ENCODE measurements at regions not wholly inside any gene's neighbourhood (a gene's known extent, or its start where the extent isn't known, plus 50 kb on each side); places are given as distances from the start of the nearest gene placed in this dataset.

- H3K9ac ChIP-seq (ENCODE audit: low read length in 3 of 3), result no peak overlapping the region
- FAIRE-seq (no peak), DNase-seq (no peak)
- H3K27me3 ChIP-seq (ENCODE audit: control insufficient read depth, insufficient read depth, low read length), result no peaks in the 10 kb centered on the region
- no peaks in the 10 kb centered on the region for H3K9me3 ChIP-seq (ENCODE audit: control insufficient read depth in 2 of 3, insufficient read depth in 1 of 3, low read length in 3 of 3)
- H3K36me3 ChIP-seq (ENCODE audit: control insufficient read depth in 2 of 3, insufficient read depth in 3 of 3, low read length in 3 of 3), result no peaks in the 10 kb centered on the region
- TF ChIP-seq CTCF (IDR thresholded peaks at IDR 0.05; ENCODE audit: borderline replicate concordance, extremely low read depth, insufficient read depth), result no peak
- H3K4me1 ChIP-seq (ENCODE audit: control insufficient read depth in 2 of 3, insufficient read depth in 2 of 3, low read depth in 1 of 3, low read length in 3 of 3), result peaks cover 0 to 3% (median under 1%) of the 10 kb centered on the region in 3 donors
- no peak overlapping the region for H3K27ac ChIP-seq (ENCODE audit: low read depth in 2 of 2, low read length in 2 of 2)
- intact Hi-C loops (cut with DNase I), result no loop called here
- H3K4me3 ChIP-seq (ENCODE audit: low read length in 3 of 3), result no peak overlapping the region
These were observed 153.0 kb upstream of the FAM20A start for GRCh38 chr17:68753985-68754769.

GRCh38 chr17:68750208-68750562 is 149.0 kb upstream of the FAM20A start:
- Histone ChIP-seq H3K36me3 (ENCODE audit: control insufficient read depth in 2 of 3, insufficient read depth in 3 of 3, low read length in 3 of 3) (no peaks in the 10 kb centered on the region), H3K27ac (ENCODE audit: low read depth in 2 of 2, low read length in 2 of 2) (no peak overlapping the region), H3K9ac (ENCODE audit: low read length in 3 of 3) (no peak overlapping the region), H3K4me1 (ENCODE audit: control insufficient read depth in 2 of 3, insufficient read depth in 2 of 3, low read depth in 1 of 3, low read length in 3 of 3) (no peaks in the 10 kb centered on the region), H3K27me3 (ENCODE audit: control insufficient read depth, insufficient read depth, low read length) (no peaks in the 10 kb centered on the region), H3K4me3 (ENCODE audit: low read length in 3 of 3) (no peak overlapping the region), H3K9me3 (ENCODE audit: control insufficient read depth in 2 of 3, insufficient read depth in 1 of 3, low read length in 3 of 3) (peaks cover 0 to 3% (median 0%) of the 10 kb centered on the region in 3 donors)
- DNase-seq, result no peak
- no peak for FAIRE-seq
- intact Hi-C loops (cut with DNase I), result no loop called here
- TF ChIP-seq CTCF (IDR thresholded peaks at IDR 0.05; ENCODE audit: borderline replicate concordance, extremely low read depth, insufficient read depth), result no peak

GRCh38 chr17:68749349-68750207 is 148.4 kb upstream of the FAM20A start:
- no peak overlapping the region for H3K27ac ChIP-seq (ENCODE audit: low read depth in 2 of 2, low read length in 2 of 2)

More at GRCh38 chr17:68749349-68750207, 148.4 kb upstream of the FAM20A start:
- H3K9me3 ChIP-seq (ENCODE audit: control insufficient read depth in 2 of 3, insufficient read depth in 1 of 3, low read length in 3 of 3), result peaks cover 0 to 8% (median 0%) of the 10 kb centered on the region in 3 donors
- intact Hi-C loops (cut with DNase I), result no loop called here
- FAIRE-seq (no peak), DNase-seq (peak in 1 of 5 donors; percentile 34)
- H3K9ac ChIP-seq (ENCODE audit: low read length in 3 of 3), result no peak overlapping the region
- no peaks in the 10 kb centered on the region for H3K36me3 ChIP-seq (ENCODE audit: control insufficient read depth in 2 of 3, insufficient read depth in 3 of 3, low read length in 3 of 3)
- no peaks in the 10 kb centered on the region for H3K4me1 ChIP-seq (ENCODE audit: control insufficient read depth in 2 of 3, insufficient read depth in 2 of 3, low read depth in 1 of 3, low read length in 3 of 3)
- H3K4me3 ChIP-seq (ENCODE audit: low read length in 3 of 3), result no peak overlapping the region
- TF ChIP-seq CTCF (IDR thresholded peaks at IDR 0.05; ENCODE audit: borderline replicate concordance, extremely low read depth, insufficient read depth), result no peak
- H3K27me3 ChIP-seq (ENCODE audit: control insufficient read depth, insufficient read depth, low read length), result no peaks in the 10 kb centered on the region

Measured in kidney (tissue), 13 donors.